Fibroblast of skin of left biceps (primary cell): ENCODE measurements at regions not wholly inside any gene's neighbourhood (a gene's known extent, or its start where the extent isn't known, plus 50 kb on each side); places are given as distances from the start of the nearest gene placed in this dataset.
"Not testable (repeated sequence)": the region's sequence is repeated elsewhere in the genome, so short reads cannot be mapped to it uniquely, and the experiment has no call there.

Source experiments
- DNase-seq, 2 experiments: peaks; one replicate each; pipeline ENCODE4 v3.0.0-alpha.2; 2013; ENCODE audit warnings: low read depth in 2 of 2

GRCh38 chr1:64361974-64362373 is 108.0 kb upstream of the CACHD1 start:
- DNase-seq, result no peak

GRCh38 chr1:64363111-64363510 is 106.8 kb upstream of the CACHD1 start:
- no peak for DNase-seq

- no peak for DNase-seq
These were observed 106.3 kb upstream of the CACHD1 start for GRCh38 chr1:64363616-64364015.

- no peak for DNase-seq
These were observed 103.1 kb upstream of the CACHD1 start for GRCh38 chr1:64366821-64367220.

- no peak for DNase-seq
These were observed 101.6 kb upstream of the CACHD1 start for GRCh38 chr1:64368344-64368743.

GRCh38 chr1:64378826-64379225 is 91.1 kb upstream of the CACHD1 start:
- DNase-seq, result no peak

- no peak for DNase-seq
These were observed 82.3 kb upstream of the CACHD1 start for GRCh38 chr1:64387389-64388285.

- DNase-seq, result no peak
These were observed 81.6 kb upstream of the CACHD1 start for GRCh38 chr1:64388336-64388735.

GRCh38 chr1:64392109-64392508 is 77.8 kb upstream of the CACHD1 start:
- DNase-seq, result no peak

- no peak for DNase-seq
These were observed 76.1 kb upstream of the CACHD1 start for GRCh38 chr1:64393790-64394189.

GRCh38 chr1:64396817-64397216 is 73.1 kb upstream of the CACHD1 start:
- no peak for DNase-seq

GRCh38 chr1:64397541-64397940 is 72.4 kb upstream of the CACHD1 start:
- DNase-seq, result no peak

- DNase-seq, result no peak
These were observed 71.0 kb upstream of the CACHD1 start for GRCh38 chr1:64398936-64399335.

GRCh38 chr1:64401285-64401684 is 68.6 kb upstream of the CACHD1 start:
- DNase-seq, result no peak

- peak; percentile 5 to 6 for DNase-seq
These were observed 66.6 kb upstream of the CACHD1 start for GRCh38 chr1:64403331-64403730.

GRCh38 chr1:64404202-64404601 is 65.7 kb upstream of the CACHD1 start:
- no peak for DNase-seq

- DNase-seq, result no peak
These were observed 64.1 kb upstream of the CACHD1 start for GRCh38 chr1:64405833-64406232.

- DNase-seq, result no peak
These were observed 59.7 kb upstream of the CACHD1 start for GRCh38 chr1:64410217-64410616.

GRCh38 chr1:64414855-64415546 is 54.9 kb upstream of the CACHD1 start:
- DNase-seq, result not testable (repeated sequence)

GRCh38 chr1:64417803-64418202 is 52.1 kb upstream of the CACHD1 start:
- DNase-seq, result no peak
